NCI-H146 treated with DMSO at 0.1 percent for 48 hours (cell line): ENCODE measurements at regions not wholly inside any gene's neighbourhood (a gene's known extent, or its start where the extent isn't known, plus 50 kb on each side); places are given as distances from the start of the nearest gene placed in this dataset.
"Not testable (repeated sequence)": the region's sequence is repeated elsewhere in the genome, so short reads cannot be mapped to it uniquely, and the experiment has no call there.

Experiments
- DNase-seq: peaks from one replicate; lab custom pipeline; 2025; ENCODE audit not compliant: unreplicated experiment; lab: John Stamatoyannopoulos, UW

GRCh38 chr6:163764565-163764964 lies 350.0 kb downstream of the QKI start:
- DNase-seq = no peak

DNA sequence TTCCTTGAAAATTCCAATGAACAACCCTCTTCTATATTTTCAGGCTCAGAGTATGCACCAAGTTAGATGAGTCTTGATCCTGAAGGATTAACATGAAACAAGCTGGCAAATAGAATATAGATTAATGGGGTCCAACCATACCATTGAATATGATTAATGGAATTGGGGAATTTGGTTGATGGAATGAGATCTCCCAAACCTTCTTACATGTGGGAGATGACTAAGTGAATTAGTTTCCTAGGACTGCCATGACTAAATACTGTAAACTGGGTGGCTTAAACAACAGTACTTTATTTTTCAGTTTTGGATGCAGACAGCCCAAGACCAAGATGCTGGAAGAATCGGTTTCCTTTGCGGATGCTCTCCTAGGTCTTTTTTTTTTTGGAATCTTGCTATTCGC lies 347.0 kb downstream of the QKI start:
- DNase-seq = no peak

GRCh38 chr6:163760860-163761259 lies 346.3 kb downstream of the QKI start:
- no peak for DNase-seq

- no peak for DNase-seq
Observed at GRCh38 chr6:163759542-163759941, 345.0 kb downstream of the QKI start.

- DNase-seq = no peak
Observed at GRCh38 chr6:163757520-163757919, 343.0 kb downstream of the QKI start.

DNA sequence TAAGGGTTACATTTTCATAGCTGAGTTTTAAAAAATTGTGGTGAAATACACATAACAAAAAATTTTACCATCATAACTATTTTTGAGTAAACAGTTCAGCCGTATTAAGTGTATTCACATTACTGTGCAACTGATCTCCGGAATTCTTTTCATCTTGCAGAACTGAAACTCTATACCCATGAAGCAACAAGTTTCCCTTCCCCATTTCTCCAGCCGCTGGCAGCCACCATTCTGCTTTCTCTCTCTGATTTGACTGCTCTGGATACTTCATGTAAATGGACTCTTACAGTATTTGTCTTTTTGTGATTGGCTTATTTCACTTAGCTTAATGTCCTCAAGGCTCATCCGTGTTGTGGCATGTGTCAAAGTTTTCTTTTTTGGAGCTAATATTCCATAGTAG lies 341.6 kb downstream of the QKI start:
- DNase-seq = no peak

DNA sequence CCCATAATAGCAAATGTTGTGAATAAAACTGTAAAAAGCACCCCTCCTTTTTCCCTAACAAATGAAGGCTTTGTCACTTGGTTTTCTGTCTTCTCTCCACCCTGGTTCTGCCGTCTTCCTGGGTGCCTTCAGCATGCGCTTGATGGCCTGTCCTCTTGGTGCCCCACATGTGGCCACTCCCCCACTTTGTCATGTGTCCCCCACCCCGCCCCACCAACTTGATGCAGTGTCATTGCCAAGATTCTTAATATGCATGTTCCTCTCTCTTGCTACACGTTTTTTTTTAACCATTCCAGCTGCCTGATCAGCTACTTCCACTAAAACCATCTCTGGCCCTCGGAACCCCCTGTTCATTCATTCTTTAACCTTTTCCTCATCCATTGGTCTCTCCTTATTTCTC lies 340.3 kb downstream of the QKI start:
- no peak for DNase-seq

- DNase-seq = no peak
Observed at GRCh38 chr6:163753430-163753829, 338.9 kb downstream of the QKI start.

GRCh38 chr6:163752446-163752845 lies 337.9 kb downstream of the QKI start:
- DNase-seq = no peak

GRCh38 chr6:163751032-163751525 lies 336.6 kb downstream of the QKI start:
- DNase-seq = no peak

DNA sequence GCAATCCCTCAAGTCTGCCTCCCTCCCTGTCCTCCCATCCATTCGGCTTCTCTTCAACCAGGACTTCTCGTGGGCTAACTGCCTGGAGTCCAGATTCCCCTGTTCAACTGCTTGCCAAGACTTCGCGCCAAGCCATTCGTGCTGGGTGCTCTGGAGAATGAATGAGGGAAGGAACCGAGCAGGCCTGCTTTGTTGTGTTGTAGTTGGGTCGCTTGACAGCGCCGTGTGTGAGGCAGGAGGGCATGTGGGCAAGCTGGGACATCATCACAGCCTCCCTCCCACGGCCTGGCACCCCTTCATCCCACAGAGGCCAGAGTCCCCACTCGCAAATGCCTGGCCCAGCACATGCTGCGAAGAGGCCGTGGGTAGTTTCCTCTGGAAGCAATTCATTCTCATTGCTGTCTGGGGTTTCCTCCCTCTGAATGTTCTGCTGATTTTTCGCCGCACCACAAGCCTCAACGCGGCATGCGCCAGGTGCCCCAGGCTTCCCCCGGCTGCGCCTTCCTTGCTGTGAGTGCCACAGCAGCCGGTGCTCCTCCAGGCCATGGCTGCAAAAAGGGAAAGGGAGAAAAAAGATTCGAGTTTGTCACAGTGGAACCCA lies 336.0 kb downstream of the QKI start:
- DNase-seq = no peak

- DNase-seq = no peak
Observed at GRCh38 chr6:163748886-163749285, 334.4 kb downstream of the QKI start.

- no peak for DNase-seq
Observed at GRCh38 chr6:163748036-163748435, 333.5 kb downstream of the QKI start.

- not testable (repeated sequence) for DNase-seq
Observed at GRCh38 chr6:163747058-163747457, 332.5 kb downstream of the QKI start.

DNA sequence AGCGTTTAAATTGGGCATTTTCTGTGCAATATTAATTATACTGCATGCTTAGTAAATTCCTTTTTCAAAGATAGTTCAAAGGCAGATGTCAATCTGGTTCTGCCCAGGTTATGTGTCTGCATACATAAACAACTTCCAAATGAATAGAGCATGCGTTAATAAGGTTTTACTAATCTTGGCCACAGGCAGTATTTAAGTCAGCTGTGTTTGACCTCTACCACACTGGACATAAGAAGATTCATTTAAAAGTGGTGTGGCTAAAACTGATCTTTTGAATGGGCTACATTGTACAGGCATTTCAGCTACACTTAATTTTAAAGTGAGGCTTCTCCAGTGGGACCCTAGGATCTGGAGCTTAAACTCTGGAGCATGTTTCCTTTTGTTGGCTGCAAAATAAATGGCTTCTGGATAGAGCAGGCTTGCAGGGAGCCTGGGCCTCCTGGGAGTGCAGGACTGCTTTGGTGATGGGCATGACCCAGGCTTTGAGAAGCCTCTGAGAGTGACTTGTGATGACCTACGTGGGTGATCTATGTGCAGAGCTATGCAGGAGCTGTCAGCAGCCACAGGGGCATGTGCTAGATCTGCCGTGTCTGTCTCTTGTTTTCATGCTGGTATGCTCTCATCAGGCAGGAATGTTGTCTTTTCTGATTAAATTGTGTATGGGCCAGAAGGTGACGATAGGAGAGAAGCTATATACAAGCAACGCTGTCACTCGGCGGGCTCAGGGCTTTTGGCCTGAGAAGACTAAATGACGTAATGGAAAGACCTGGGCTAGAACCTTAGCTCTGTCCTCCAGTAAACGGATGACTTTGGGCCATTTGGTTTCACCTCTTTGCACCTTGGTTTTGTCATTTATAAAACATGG lies 331.2 kb downstream of the QKI start:
- DNase-seq = no peak

DNA sequence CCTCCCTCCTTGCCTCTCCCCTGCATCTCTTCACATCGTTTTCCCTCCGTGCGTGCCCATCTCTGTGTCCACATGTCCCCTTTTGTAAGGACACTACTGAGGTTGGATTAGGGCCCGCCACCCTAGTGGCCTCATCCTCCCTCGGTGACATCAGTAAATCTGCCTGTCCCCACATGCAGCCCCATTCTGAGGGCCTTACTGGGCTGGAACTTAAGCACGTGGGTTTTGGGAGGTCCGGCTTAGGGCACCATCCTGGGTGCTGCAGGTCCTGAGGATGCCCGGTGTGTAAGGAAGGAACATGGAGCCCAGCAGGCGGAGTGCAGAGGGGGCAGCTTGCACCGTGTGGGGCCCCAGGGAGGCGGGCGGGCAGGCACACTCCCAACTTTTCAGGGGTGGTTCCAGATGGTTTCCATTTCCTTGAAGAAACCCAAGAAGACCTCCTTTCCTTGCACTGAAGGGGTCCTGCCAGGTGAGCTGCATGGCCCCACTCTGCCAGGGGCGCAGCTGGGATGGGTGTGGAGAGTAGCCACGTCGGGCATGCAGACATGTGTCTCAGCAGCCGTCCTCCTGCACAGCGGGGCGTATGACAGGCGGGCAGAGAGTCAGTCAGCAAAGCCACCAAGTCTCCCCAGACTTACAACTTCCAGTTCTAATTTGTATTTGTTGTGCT lies 329.9 kb downstream of the QKI start:
- DNase-seq = no peak

DNA sequence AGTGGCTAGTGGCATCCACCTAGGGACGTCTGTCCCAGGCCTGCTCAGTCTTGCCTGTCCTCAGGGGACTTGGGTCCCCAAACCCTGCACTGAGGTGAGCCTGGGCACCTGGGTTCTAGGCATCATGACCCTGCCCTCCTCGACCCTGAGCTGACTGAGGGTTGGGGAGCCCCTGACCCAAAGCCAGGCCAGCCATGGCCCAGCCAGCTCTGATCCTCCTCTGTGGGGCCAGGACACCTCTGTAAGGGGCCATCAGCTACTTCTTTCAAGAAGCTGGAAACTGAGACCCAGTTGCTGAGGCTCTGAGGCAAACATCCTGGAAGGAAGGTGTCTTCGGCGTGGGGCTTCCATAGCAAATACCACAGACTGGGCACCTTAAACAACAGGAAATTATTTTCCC lies 329.3 kb downstream of the QKI start:
- DNase-seq = no peak

DNA sequence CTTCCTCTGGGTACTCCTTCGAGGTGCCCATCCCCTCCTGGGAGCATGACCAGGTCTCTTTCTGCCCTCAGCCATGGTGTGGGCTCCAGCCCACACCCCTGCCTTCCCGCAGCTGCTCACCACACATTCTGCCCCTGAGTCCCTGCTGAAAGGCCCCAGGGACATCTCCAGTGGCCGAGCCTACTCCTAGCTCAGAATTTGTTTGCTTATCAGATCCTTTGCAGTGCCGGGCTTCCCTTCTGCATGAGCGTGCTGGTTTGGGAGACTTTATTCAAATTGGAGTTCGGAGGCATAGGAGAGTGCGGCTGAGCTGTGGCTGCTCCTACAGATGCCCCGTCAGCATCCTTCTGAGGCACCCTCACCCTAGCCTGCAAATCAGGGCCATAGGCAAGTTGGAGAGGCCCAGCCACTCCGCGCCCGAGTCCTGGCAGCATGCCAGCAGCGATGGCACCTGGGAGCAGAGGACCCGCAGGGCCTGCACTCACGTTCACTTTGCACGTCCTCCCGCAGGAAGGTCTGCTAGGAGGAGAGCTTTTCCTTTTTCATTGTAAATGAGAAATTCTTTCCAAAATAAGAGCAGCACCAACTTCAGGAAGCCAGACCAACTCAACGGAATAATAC lies 327.3 kb downstream of the QKI start:
- DNase-seq = peak; percentile 62

DNA sequence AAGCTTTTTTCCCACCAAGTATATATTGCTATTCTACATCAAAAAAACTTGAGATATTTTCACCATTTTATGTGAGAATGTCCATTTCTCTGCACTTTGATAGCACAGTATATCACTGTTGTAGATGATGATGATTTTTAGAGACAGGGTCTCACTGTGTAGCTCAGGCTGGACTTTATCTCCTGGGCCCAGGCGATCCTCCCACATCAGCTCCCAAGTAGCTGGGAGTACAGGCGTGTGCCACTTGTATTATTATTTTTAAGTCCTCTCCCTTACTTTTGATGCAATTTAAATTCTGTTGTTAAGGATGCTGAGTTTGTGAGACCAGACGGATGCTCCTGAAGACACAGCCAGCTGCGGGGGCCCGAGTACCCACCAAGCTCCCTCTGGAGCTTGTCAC lies 326.8 kb downstream of the QKI start:
- DNase-seq = no peak

DNA sequence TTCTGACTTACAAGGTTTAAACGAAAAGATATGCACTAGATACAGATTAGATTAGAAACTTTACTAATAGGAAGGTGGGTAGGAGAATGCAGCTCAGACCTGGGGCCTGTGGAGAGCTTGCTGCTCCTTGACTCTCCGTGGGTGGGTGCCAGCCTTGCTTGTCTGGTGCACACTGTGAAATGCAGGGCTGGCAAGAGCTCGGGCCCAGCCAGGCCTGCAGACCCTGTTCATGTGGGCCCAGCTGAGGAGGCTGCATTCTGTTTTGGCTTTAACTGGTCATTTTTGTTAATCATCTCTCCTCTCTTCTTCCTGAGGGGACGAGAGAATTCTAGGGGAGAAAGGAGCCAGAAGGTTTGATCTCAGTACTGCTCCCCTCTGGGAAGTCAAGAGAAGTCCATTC lies 325.4 kb downstream of the QKI start:
- no peak for DNase-seq

GRCh38 chr6:163739408-163739725 lies 324.8 kb downstream of the QKI start:
- no peak for DNase-seq
